ENCODE measurements at regions not wholly inside any gene's neighbourhood (a gene's known extent, or its start where the extent isn't known, plus 50 kb on each side); places are given as distances from the start of the nearest gene placed in this dataset.
"Not testable (repeated sequence)": the region's sequence is repeated elsewhere in the genome, so short reads cannot be mapped to it uniquely, and the experiment has no call there.

GRCh38 chr5:156221816-156222215 is 105.1 kb upstream of the SGCD start:
- DNase-seq, result no peak

GRCh38 chr5:156223547-156223946 is 103.4 kb upstream of the SGCD start:
- no peak for DNase-seq

DNA sequence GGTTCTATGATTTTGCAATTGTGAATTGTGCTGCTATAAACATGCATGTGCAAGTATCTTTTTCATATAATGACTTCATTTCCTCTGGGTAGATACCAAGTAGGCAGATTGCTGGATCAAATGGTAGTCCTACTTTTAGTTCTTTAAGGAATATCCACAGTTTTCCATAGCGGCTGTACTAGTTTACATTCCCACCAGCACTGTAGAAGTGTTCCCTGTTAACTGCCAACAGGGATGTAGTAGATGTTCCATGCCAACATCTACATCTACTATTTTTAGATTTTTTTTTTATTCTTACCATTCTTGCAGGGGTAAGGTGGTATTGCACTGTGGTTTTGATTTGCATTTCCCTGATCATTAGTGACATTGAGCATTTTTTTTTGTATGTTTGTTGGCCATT is 100.5 kb upstream of the SGCD start:
- DNase-seq, result not testable (repeated sequence)

- no peak for DNase-seq
Measured at GRCh38 chr5:156230887-156231286, 96.1 kb upstream of the SGCD start.

DNA sequence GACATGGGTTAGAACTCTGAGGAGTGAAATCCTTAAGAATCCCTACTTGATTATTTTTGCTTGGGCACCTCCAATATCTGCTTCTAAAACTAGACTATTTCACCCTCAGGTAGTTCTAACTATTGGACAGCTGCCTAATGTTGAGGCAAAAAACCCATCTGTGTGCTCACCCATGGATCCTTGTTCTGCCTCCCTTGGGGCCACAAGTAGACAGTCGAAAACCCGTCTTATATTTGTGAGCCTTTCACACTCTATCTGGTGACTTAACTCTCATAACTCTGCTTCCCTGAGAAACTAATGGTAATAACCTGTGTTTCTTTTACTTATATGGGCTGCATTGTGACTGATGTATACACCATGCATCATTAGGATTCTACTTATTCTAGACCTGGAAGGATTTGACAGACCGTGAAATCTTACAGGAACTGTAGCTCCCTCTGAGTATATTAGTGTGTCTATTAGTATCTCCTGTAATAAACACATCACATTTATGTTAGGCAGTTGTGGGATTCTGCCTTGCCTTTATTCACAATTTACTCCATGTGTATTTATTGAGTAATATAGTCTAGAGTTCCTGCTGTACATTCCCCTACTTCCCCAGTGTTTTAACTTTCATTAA is 94.6 kb upstream of the SGCD start:
- no peak for DNase-seq

GRCh38 chr5:156237361-156237760 is 89.6 kb upstream of the SGCD start:
- DNase-seq, result no peak

- no peak for DNase-seq
Measured at GRCh38 chr5:156239800-156240199, 87.2 kb upstream of the SGCD start.

DNA sequence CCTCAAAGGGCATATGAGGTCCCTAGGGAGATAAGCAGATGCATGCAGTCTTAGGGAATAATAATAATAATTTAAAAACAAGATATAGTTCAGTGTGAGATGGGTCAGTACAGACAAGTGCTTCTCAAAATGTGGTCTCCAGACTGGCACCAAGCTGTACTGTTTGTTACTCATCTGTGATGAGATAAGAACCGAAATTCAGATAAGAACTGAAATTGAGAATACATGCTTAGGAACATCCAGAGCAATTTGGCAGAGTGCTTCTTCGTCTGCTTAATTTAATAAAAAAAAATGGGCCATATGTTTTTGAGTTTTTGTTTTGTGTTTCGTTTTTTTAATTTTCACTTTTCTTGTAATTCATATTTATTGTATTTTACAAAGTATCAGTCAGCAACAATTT is 86.5 kb upstream of the SGCD start:
- no peak for DNase-seq

DNA sequence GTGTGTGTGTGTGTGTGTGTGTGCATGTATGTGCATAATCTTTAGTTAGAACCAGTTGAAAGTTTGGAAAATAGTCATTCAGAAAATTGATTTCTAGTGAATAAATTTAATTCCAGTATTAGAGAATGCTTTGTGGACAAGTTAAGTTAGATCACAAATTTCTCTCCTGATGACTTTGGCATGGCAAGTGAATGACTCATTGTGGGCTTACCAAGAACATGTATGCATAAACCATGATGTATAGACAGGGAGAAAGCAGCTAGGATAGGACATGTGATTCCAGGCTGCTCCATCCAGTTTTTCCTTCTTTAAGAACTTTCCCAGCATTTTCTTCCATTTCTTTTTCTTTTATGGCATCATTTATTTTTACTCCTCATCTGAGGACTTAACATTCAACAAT is 85.7 kb upstream of the SGCD start:
- DNase-seq, result no peak

- DNase-seq, result no peak
Measured at GRCh38 chr5:156245895-156246294, 81.1 kb upstream of the SGCD start.

DNA sequence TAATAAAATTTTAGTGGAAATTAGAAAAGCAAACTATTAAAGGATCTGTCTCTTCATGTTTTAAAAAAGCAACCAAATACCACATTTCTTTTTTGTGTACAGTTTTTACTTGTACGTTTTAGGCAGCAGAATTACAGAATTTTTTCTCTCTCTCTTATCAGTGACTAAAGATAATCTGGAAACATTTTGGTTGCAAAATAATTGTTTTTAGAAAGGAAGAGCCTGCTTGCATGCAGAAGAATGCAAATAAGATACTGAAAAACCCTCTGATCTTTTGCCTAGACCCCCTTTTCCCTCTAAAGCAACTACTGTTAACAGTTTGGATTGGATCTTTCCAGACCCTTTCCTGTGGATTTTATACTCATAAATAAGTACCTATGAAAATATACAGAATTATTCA is 75.9 kb upstream of the SGCD start:
- DNase-seq, result no peak

- DNase-seq, result no peak
Measured at GRCh38 chr5:156253130-156253529, 73.8 kb upstream of the SGCD start.

DNA sequence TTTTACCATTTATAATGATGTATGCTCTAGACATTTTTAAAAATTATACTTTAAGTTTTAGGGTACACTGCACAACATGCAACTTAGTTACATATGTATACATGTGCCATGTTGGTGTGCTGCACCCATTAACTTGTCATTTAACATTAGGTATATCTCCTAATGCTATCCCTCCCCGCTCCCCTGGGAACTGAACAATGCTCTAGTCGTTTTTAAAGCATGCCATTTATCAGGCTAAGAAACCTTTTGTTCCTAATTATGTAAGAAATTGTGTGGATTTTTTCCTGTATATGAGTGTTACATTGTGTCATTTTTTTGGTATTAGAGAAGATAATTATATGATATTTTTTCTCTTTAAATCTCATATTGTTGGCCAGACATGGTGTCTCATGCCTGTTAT is 72.8 kb upstream of the SGCD start:
- no peak for DNase-seq

DNA sequence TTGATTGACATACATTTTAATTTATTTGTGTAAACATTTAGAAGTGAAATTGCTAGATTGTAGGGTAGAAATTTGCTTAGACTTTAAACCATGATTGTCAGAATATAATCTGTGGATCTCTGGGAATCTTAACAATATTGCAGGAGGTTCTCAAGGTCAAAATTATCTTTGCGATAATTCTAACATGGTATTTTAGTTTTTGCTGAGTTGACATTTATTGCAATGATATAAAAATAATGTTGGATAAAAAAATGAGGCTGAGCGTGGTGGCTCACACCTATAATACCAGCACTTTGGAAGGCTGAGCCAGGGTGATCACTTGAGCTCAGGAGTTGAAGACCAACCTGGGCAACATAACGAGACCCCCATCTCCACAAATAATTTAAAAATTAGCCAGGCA is 70.3 kb upstream of the SGCD start:
- no peak for DNase-seq

- DNase-seq, result no peak
Measured at GRCh38 chr5:156258934-156259333, 68.0 kb upstream of the SGCD start.

DNA sequence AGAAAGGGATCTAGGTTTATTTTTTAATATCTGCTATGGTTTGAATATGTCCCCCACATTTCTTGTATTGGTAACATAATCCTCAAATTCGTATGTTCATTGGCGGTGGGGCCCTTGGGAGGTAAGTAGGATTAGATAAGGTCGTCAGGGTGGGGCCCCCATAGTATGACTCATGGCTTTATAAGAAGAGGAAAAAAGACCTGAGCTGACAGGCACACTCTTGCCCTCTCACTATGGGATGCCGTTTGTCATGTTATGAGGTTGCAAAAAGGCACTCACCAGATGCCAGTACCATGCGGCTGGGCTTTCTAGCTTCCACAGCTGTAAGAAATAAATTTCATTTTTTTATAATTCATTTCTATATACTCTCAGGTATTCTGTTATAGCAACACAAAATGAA is 67.3 kb upstream of the SGCD start:
- DNase-seq, result no peak

DNA sequence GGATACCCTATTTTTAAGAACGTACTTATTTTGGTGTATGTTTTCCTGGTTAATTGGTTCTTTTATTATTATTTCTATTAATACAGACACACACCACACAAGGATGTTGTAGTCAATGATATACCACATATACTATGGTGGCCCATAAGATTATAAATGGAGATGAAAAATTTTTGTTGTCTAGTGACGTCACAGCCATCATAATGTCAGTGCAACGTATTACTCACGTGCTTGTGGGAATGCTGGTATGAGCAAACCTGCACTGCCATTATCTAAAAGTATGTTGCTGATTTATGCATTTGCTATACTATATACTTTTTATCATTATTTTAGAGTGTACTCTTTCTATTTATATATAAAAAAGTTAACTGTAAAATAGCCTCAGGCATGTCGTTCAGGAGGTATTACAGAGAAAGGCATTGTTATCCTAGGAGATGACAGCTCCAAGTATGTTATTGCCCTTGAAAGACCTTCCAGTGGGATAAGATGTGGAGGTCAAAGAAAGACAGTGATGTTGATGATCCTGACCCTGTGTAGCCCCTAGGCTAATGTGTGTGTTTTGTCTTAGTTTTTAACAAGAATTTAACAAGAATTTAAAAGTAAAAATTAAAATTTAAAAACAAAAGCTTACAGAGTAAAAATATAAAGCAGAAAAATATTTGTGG is 65.6 kb upstream of the SGCD start:
- DNase-seq, result no peak

GRCh38 chr5:156271569-156271968 is 55.4 kb upstream of the SGCD start:
- no peak for DNase-seq

- DNase-seq, result no peak
Measured at GRCh38 chr5:156272139-156272538, 54.8 kb upstream of the SGCD start.

GRCh38 chr5:156273325-156273724 is 53.6 kb upstream of the SGCD start:
- no peak for DNase-seq

DNA sequence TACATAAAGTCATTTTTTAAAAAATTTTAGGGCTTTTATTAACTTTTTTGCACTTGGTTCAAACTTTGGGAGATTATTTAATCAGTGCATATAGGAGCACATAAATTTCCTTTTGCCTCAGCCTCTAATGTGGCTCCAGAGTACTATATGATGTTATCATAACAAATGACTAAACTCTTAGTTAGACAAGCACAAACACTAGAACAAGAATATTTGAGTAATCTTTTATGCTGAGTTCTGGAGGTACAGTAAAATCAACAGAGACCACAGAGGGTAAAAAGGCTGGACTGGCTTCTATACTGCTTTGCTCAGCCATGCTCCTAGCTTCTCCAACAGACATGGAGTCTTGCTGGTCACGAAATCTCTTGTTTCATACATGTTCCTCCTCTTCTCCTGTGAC is 52.5 kb upstream of the SGCD start:
- DNase-seq, result no peak

All from NCI-H1092 (cell line).